HEK293 (cell line): ENCODE measurements at regions not wholly inside any gene's neighbourhood (a gene's known extent, or its start where the extent isn't known, plus 50 kb on each side); places are given as distances from the start of the nearest gene placed in this dataset.

Experiments used
- CTCF ChIA-PET: fragments of 350-600 bp; formaldehyde crosslinking; extraction: SDS; loops from one replicate; lab custom pipeline; 2021; ENCODE audit warnings: antibody characterized with exemption; lab: Yijun Ruan, JAX
- POLR2A ChIA-PET: fragments of 300-600 bp; formaldehyde crosslinking; extraction: SDS; loops from one replicate; lab custom pipeline; 2020; ENCODE audit warnings: antibody characterized with exemption, inconsistent platforms; lab: Yijun Ruan, JAX
- H3K27ac ChIP-seq: fragments of 200-500 bp; sonication (Bioruptor generic); 2 replicates; pipeline ENCODE4 v1.5.1; 2014; ENCODE audit warnings: low read depth, low read length, control low read depth, inconsistent platforms; ENCODE audit errors: extremely low read depth
- H3K36me3 ChIP-seq, 2 experiments: fragments of 200-500 bp in 1 of 2; sonication (Bioruptor generic) in 1 of 2; 1 replicate in 1 of 2; 2 replicates in 1 of 2; pipeline ENCODE4 v1.5.1; 2014 to 2017; ENCODE audit warnings: inconsistent platforms in 2 of 2, low read length in 2 of 2; ENCODE audit not compliant: control insufficient read depth in 2 of 2, insufficient read depth in 1 of 2
- H3K4me1 ChIP-seq: fragments of 200-500 bp; sonication (Bioruptor generic); 2 replicates; pipeline ENCODE4 v1.5.1; 2014; ENCODE audit warnings: mild to moderate bottlenecking, low read length, inconsistent platforms; ENCODE audit not compliant: control insufficient read depth, insufficient read depth
- H3K4me3 ChIP-seq: 2 replicates; pipeline ENCODE4 v1.5.1; 2011; ENCODE audit warnings: low read depth, mild to moderate bottlenecking, control low read depth, low read length, moderate library complexity
- H3K9me3 ChIP-seq: fragments of 200-500 bp; sonication (Bioruptor generic); 2 replicates; pipeline ENCODE4 v1.5.1; 2014; ENCODE audit warnings: low read depth, low read length, inconsistent platforms; ENCODE audit not compliant: control insufficient read depth, insufficient read depth
- ATF2 ChIP-seq: fragments of 450-650 bp; formaldehyde crosslinking; IDR thresholded peaks from 2 replicates; pipeline ENCODE4 v1.5.1; 2016; ENCODE audit warnings: missing biosample characterization, missing genetic modification characterization, low read depth
- BCL6B ChIP-seq: fragments of 450-650 bp; formaldehyde crosslinking; IDR thresholded peaks from 2 replicates; pipeline ENCODE4 v1.5.1; 2017; ENCODE audit warnings: missing biosample characterization, missing genetic modification characterization
- CTCF ChIP-seq: fragments of 450-650 bp; formaldehyde crosslinking; IDR thresholded peaks from 2 replicates; pipeline ENCODE4 v1.5.1; 2016; ENCODE audit warnings: missing biosample characterization, missing genetic modification characterization
- KLF1 ChIP-seq: fragments of 450-650 bp; formaldehyde crosslinking; IDR thresholded peaks from 2 replicates; pipeline ENCODE4 v1.5.1; 2016; ENCODE audit warnings: missing biosample characterization, missing genetic modification characterization
- SCRT2 ChIP-seq: fragments of 450-650 bp; formaldehyde crosslinking; IDR thresholded peaks from 2 replicates; pipeline ENCODE4 v1.5.1; 2016; ENCODE audit warnings: missing biosample characterization, missing genetic modification characterization
- TSHZ1 ChIP-seq: fragments of 450-650 bp; formaldehyde crosslinking; IDR thresholded peaks from 2 replicates; pipeline ENCODE4 v1.5.1; 2016; ENCODE audit warnings: missing biosample characterization, missing genetic modification characterization, borderline replicate concordance
- ZBTB17 ChIP-seq: fragments of 450-650 bp; formaldehyde crosslinking; IDR thresholded peaks from 2 replicates; pipeline ENCODE4 v1.5.1; 2016; ENCODE audit warnings: missing biosample characterization, missing genetic modification characterization
- ZNF155 ChIP-seq: fragments of 450-650 bp; formaldehyde crosslinking; IDR thresholded peaks from 2 replicates; pipeline ENCODE4 v1.5.1; 2016; ENCODE audit warnings: missing biosample characterization, missing genetic modification characterization
- ZNF585B ChIP-seq: fragments of 450-650 bp; formaldehyde crosslinking; IDR thresholded peaks from 2 replicates; pipeline ENCODE4 v1.5.1; 2016; ENCODE audit warnings: missing biosample characterization, missing genetic modification characterization
- ZNF621 ChIP-seq: fragments of 450-650 bp; formaldehyde crosslinking; IDR thresholded peaks from 2 replicates; pipeline ENCODE4 v1.5.1; 2017; ENCODE audit warnings: missing biosample characterization, missing genetic modification characterization
- ZNF624 ChIP-seq: fragments of 450-650 bp; formaldehyde crosslinking; IDR thresholded peaks from 2 replicates; pipeline ENCODE4 v1.5.1; 2017; ENCODE audit warnings: missing biosample characterization, missing genetic modification characterization
- ZNF626 ChIP-seq: fragments of 450-650 bp; sonication (Bioruptor Pico); formaldehyde crosslinking; IDR thresholded peaks from 2 replicates; pipeline ENCODE4 v1.5.1; 2018; ENCODE audit warnings: missing biosample characterization, missing genetic modification characterization, inconsistent platforms
- ZNF792 ChIP-seq: fragments of 450-650 bp; formaldehyde crosslinking; IDR thresholded peaks from 2 replicates; pipeline ENCODE4 v1.5.1; 2016; ENCODE audit warnings: missing biosample characterization, missing genetic modification characterization
- TF ChIP-seq, protein P1 (sequence below): fragments of 450-650 bp; formaldehyde crosslinking; IDR thresholded peaks from 2 replicates; pipeline ENCODE4 v1.5.1; 2017; ENCODE audit warnings: missing biosample characterization, missing genetic modification characterization
- TF ChIP-seq, protein P2 (sequence below): fragments of 450-650 bp; formaldehyde crosslinking; IDR thresholded peaks from 2 replicates; pipeline ENCODE4 v1.5.1; 2016; ENCODE audit warnings: missing biosample characterization, missing genetic modification characterization

DNA sequence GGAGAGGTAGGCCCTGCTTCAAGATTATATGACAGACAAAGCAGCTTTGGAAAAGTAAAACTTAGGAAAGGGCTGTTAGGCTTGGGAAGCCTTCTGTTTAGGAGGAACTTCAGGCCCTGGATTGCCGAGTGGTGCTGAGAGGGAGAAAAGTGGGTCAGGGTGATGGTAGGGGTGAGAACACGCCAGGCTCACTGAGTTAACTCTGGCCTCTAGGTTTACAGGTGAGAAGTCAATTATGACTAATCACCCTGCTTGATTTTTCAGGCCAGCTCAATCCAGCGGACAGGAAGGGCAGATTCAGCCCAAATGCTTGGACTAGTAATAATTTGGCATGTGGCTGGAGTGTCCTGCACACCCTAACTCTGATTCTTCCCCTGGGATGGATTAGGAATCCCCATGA lies 365.1 kb upstream of the LMCD1 start:
- H3K4me3 ChIP-seq = no peak overlapping the region
- H3K4me1 ChIP-seq = no peaks in the 10 kb centered on the region
- no peak for TF ChIP-seq ZNF585B (tag by site-specific recombination)
- TF ChIP-seq, protein P1, sequence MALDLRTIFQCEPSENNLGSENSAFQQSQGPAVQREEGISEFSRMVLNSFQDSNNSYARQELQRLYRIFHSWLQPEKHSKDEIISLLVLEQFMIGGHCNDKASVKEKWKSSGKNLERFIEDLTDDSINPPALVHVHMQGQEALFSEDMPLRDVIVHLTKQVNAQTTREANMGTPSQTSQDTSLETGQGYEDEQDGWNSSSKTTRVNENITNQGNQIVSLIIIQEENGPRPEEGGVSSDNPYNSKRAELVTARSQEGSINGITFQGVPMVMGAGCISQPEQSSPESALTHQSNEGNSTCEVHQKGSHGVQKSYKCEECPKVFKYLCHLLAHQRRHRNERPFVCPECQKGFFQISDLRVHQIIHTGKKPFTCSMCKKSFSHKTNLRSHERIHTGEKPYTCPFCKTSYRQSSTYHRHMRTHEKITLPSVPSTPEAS (tag by site-specific recombination) = no peak
- no peak for TF ChIP-seq ZNF621
- no peak for TF ChIP-seq CTCF (tag by site-specific recombination)
- TF ChIP-seq, protein P2, sequence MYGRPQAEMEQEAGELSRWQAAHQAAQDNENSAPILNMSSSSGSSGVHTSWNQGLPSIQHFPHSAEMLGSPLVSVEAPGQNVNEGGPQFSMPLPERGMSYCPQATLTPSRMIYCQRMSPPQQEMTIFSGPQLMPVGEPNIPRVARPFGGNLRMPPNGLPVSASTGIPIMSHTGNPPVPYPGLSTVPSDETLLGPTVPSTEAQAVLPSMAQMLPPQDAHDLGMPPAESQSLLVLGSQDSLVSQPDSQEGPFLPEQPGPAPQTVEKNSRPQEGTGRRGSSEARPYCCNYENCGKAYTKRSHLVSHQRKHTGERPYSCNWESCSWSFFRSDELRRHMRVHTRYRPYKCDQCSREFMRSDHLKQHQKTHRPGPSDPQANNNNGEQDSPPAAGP = no peak
- no peak for TF ChIP-seq ZNF792
- no peak for TF ChIP-seq SCRT2 (tag by site-specific recombination)
- TF ChIP-seq KLF1 (tag by site-specific recombination) = no peak
- TF ChIP-seq TSHZ1 (tag by site-specific recombination) = no peak
- no peak for TF ChIP-seq ZNF624
- no peak for TF ChIP-seq BCL6B
- no peak for TF ChIP-seq ATF2 (tag by site-specific recombination)
- TF ChIP-seq ZNF155 (tag by site-specific recombination) = no peak
- TF ChIP-seq ZBTB17 (tag by site-specific recombination) = no peak
- POLR2A ChIA-PET = no interaction called here
- CTCF ChIA-PET = no interaction called here
- no peaks in the 10 kb centered on the region for H3K9me3 ChIP-seq
- H3K27ac ChIP-seq = no peak overlapping the region
- H3K36me3 ChIP-seq = no peaks in the 10 kb centered on the region

GRCh38 chr3:8143186-8143585 lies 358.4 kb upstream of the LMCD1 start:
- ChIA-PET CTCF (interaction anchor here (1.3 kb wide), 1 partner anchor 97 kb away, joined by 4 read pairs; no protein-coding TSS in a partner anchor), POLR2A (no interaction called here)
- H3K9me3 ChIP-seq = no peaks in the 10 kb centered on the region

More at GRCh38 chr3:8143186-8143585, 358.4 kb upstream of the LMCD1 start:
- Histone ChIP-seq H3K4me1 (no peaks in the 10 kb centered on the region), H3K4me3 (no peak overlapping the region), H3K36me3 (no peaks in the 10 kb centered on the region), H3K27ac (no peak overlapping the region)
- TF ChIP-seq ZNF626 (tag by site-specific recombination) = no peak
